H1 (cell line): ENCODE measurements at regions not wholly inside any gene's neighbourhood (a gene's known extent, or its start where the extent isn't known, plus 50 kb on each side); places are given as distances from the start of the nearest gene placed in this dataset.

Experiments used
- CTCF ChIA-PET: fragments of 300-600 bp; sonication (Branson Sonifier 250); formaldehyde crosslinking; loops from one replicate; lab custom pipeline; 2021; ENCODE audit not compliant: partially characterized antibody; lab: Charles Lee
- POLR2A ChIA-PET: fragments of 300-600 bp; sonication (Branson Sonifier 250); formaldehyde crosslinking; loops from one replicate; lab custom pipeline; 2021; ENCODE audit warnings: inconsistent platforms; ENCODE audit not compliant: partially characterized antibody; lab: Charles Lee
- DNase-seq, 2 experiments: peaks; one replicate each; pipeline versions ENCODE4 v3.0.0 to v3.0.0-alpha.2; 2010 to 2022; ENCODE audit warnings: low spot score in 2 of 2, low read depth in 1 of 2, mixed read lengths in 1 of 2
- FAIRE-seq: peaks from 2 replicates; lab custom pipeline; 2011; peaks lifted over from hg19 to GRCh38; lab: Jason Lieb, UNC
- H2AFZ ChIP-seq: 2 replicates; pipeline ENCODE4 v1.8.1; 2012; ENCODE audit warnings: low read length, inconsistent platforms
- H2AK5ac ChIP-seq: 2 replicates; pipeline ENCODE4 v1.6.1; 2013; ENCODE audit warnings: low read depth, low read length
- H2BK120ac ChIP-seq: replicated peaks from 2 replicates; pipeline ENCODE3; 2013; ENCODE audit warnings: low read depth, low read length, inconsistent platforms
- H2BK12ac ChIP-seq: 2 replicates; pipeline ENCODE4 v1.6.1; 2013; ENCODE audit warnings: low read depth, low read length
- H2BK15ac ChIP-seq: 2 replicates; pipeline ENCODE4 v1.6.1; 2013; ENCODE audit warnings: low read length
- H2BK20ac ChIP-seq: 2 replicates; pipeline ENCODE4 v1.6.1; 2013; ENCODE audit warnings: low read length
- H2BK5ac ChIP-seq: 2 replicates; pipeline ENCODE4 v1.6.1; 2013; ENCODE audit warnings: low read depth, low read length
- H3K14ac ChIP-seq: 2 replicates; pipeline ENCODE4 v1.6.1; 2013; ENCODE audit warnings: inconsistent platforms; ENCODE audit not compliant: insufficient read length
- H3K18ac ChIP-seq: 2 replicates; pipeline ENCODE4 v1.6.1; 2013; ENCODE audit warnings: low read length; ENCODE audit errors: extremely low read depth
- H3K23ac ChIP-seq: 2 replicates; pipeline ENCODE4 v1.6.1; 2013; ENCODE audit warnings: inconsistent platforms; ENCODE audit not compliant: insufficient read length
- H3K23me2 ChIP-seq: 2 replicates; pipeline ENCODE4 v1.6.1; 2013; ENCODE audit warnings: low read depth, low read length
- H3K27ac ChIP-seq: 2 replicates; pipeline ENCODE4 v1.6.1; 2011; ENCODE audit warnings: low read depth, low read length, inconsistent platforms
- H3K27me3 ChIP-seq, 4 experiments: replicated peaks in 1 of 4; 1 replicate in 1 of 4; 2 replicates in 3 of 4; pipeline versions ENCODE4 v1.6.1 to v1.8.1; 2011 to 2013; ENCODE audit warnings: low read length in 3 of 4, mild to moderate bottlenecking in 3 of 4, inconsistent platforms in 2 of 4, mixed read lengths in 2 of 4, moderate library complexity in 1 of 4; ENCODE audit not compliant: control insufficient read depth in 3 of 4, insufficient read depth in 3 of 4; ENCODE audit errors: extremely low read depth in 1 of 4
- H3K36me3 ChIP-seq, 4 experiments: 2 replicates each; pipeline versions ENCODE4 v1.6.1 to v1.8.1; 2011 to 2013; ENCODE audit warnings: mild to moderate bottlenecking in 4 of 4, low read length in 3 of 4, moderate library complexity in 2 of 4, control low read depth in 1 of 4, inconsistent platforms in 1 of 4; ENCODE audit not compliant: insufficient read depth in 4 of 4, control insufficient read depth in 2 of 4
- H3K4ac ChIP-seq: replicated peaks from 2 replicates; pipeline ENCODE3; 2013; ENCODE audit warnings: low read length, low read depth, mixed read lengths, inconsistent platforms; ENCODE audit not compliant: insufficient read length
- H3K4me1 ChIP-seq, 4 experiments: replicated peaks in 1 of 4; 1 replicate in 1 of 4; 2 replicates in 3 of 4; pipeline versions ENCODE4 v1.6.1 to v1.8.1; 2011 to 2013; ENCODE audit warnings: low read length in 3 of 4, inconsistent platforms in 2 of 4, mixed read lengths in 1 of 4; ENCODE audit not compliant: insufficient read depth in 4 of 4, control insufficient read depth in 3 of 4
- H3K4me2 ChIP-seq, 2 experiments: 2 replicates each; pipeline versions ENCODE4 v1.6.1 to v1.8.1; 2011 to 2013; ENCODE audit warnings: low read depth in 2 of 2, low read length in 2 of 2, control low read depth in 1 of 2, inconsistent platforms in 1 of 2, mild to moderate bottlenecking in 1 of 2; ENCODE audit not compliant: insufficient read depth in 1 of 2
- H3K4me3 ChIP-seq, 4 experiments: fragments of 200-600, 300-600 bp in 1 of 4; sonication (generic), shearing (Covaris generic), sonication (Bioruptor Twin) in 1 of 4; 2 replicates each; pipeline versions ENCODE4 v1.5.1 to v1.8.1; 2011 to 2016; ENCODE audit warnings: low read length in 4 of 4, low read depth in 3 of 4, control low read depth in 2 of 4, inconsistent platforms in 2 of 4, mild to moderate bottlenecking in 2 of 4, mixed read lengths in 1 of 4, moderate library complexity in 1 of 4; ENCODE audit not compliant: insufficient read depth in 2 of 4; ENCODE audit errors: extremely low read depth in 1 of 4
- H3K56ac ChIP-seq: replicated peaks from 2 replicates; pipeline ENCODE3; 2013; ENCODE audit warnings: low read depth, mild to moderate bottlenecking, mixed read lengths, low read length, inconsistent platforms; ENCODE audit not compliant: insufficient read length
- H3K79me1 ChIP-seq: 2 replicates; pipeline ENCODE4 v1.6.1; 2013; ENCODE audit warnings: low read depth, low read length, control low read depth
- H3K79me2 ChIP-seq, 2 experiments: 2 replicates each; pipeline versions ENCODE4 v1.6.1 to v1.8.1; 2012 to 2013; ENCODE audit warnings: low read length in 2 of 2, mild to moderate bottlenecking in 2 of 2, inconsistent platforms in 1 of 2; ENCODE audit not compliant: insufficient read depth in 2 of 2, control insufficient read depth in 1 of 2
- H3K9ac ChIP-seq, 4 experiments: replicated peaks in 1 of 4; 1 replicate in 1 of 4; 2 replicates in 3 of 4; pipeline versions ENCODE4 v1.6.1 to v1.8.1; 2011 to 2013; ENCODE audit warnings: low read depth in 3 of 4, low read length in 3 of 4, control low read depth in 2 of 4, mild to moderate bottlenecking in 2 of 4, moderate library complexity in 2 of 4, inconsistent platforms in 1 of 4; ENCODE audit errors: extremely low read depth in 1 of 4
- H3K9me3 ChIP-seq, 2 experiments: 2 replicates each; pipeline versions ENCODE4 v1.6.1 to v1.8.1; 2012 to 2013; ENCODE audit warnings: mild to moderate bottlenecking in 2 of 2, moderate library complexity in 2 of 2, control low read depth in 1 of 2, inconsistent platforms in 1 of 2, low read depth in 1 of 2, low read length in 1 of 2, mixed read lengths in 1 of 2; ENCODE audit not compliant: insufficient read depth in 2 of 2
- H4K20me1 ChIP-seq, 2 experiments: replicated peaks in 1 of 2; 2 replicates each; pipeline versions ENCODE3 to v1.8.1; 2011 to 2013; ENCODE audit warnings: inconsistent platforms in 2 of 2, low read length in 2 of 2, mild to moderate bottlenecking in 1 of 2; ENCODE audit not compliant: insufficient read depth in 2 of 2, control insufficient read depth in 1 of 2
- H4K5ac ChIP-seq: 2 replicates; pipeline ENCODE4 v1.6.1; 2013; ENCODE audit warnings: low read length, low read depth, mixed read lengths, inconsistent platforms; ENCODE audit not compliant: insufficient read length
- H4K8ac ChIP-seq: 2 replicates; pipeline ENCODE4 v1.8.0; 2013; ENCODE audit warnings: mild to moderate bottlenecking, moderate library complexity, low read length, inconsistent platforms; ENCODE audit not compliant: insufficient read depth; ENCODE audit errors: extremely low read depth
- H4K91ac ChIP-seq: replicated peaks from 2 replicates; pipeline ENCODE3; 2013; ENCODE audit warnings: low read length, mixed read lengths, inconsistent platforms; ENCODE audit not compliant: insufficient read length
- MAFK ChIP-seq: IDR thresholded peaks from 2 replicates; pipeline ENCODE4 v1.6.1; 2012; ENCODE audit warnings: low read depth, mild to moderate bottlenecking, improper control_type of control experiment, low read length
- SP1 ChIP-seq: IDR thresholded peaks from 2 replicates; pipeline ENCODE4 v1.6.1; 2011; ENCODE audit warnings: low read depth, low read length
- WGBS, 2 experiments: shearing (Covaris generic) in 1 of 2; methylation state at CpG; one replicate each; pipeline versions ENCODE4 v1.1.6 to v1.1.7; 2013 to 2015; ENCODE audit warnings: low lambda C conversion rate in 2 of 2, mixed read lengths in 2 of 2, inconsistent platforms in 1 of 2, low coverage in 1 of 2, missing lambda C conversion rate in 1 of 2; ENCODE audit not compliant: insufficient replicate concordance in 2 of 2, insufficient coverage in 1 of 2, insufficient read length in 1 of 2; ENCODE audit errors: extremely low coverage in 1 of 2, missing lambda C conversion rate in 1 of 2; 5-methylcytosine and 5-hydroxymethylcytosine counted together

DNA sequence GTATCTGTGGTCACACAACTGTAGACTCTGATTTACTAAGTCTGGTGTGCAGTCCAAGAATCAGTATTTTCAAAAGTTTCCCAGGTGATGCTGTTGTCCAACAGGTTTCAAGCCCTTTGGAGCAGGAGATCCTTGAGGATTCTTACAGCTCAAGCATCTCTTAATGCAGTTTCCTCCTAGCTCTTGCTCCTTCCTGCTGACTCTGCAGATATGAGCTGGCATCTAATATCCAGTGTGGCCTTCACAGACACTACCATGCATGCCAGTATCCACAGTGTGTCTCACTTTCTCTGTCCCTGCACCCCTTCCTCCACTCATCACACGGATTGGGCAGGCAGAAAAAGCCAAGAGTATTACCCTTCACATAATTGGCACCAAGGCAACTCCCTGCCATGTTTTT is 182.2 kb upstream of the TNC start:
- ChIA-PET CTCF (interaction anchor here (0.6 to 1.6 kb wide), 2 partner anchors 30 to 65 kb away, joined by 3 to 4 read pairs; no protein-coding TSS in a partner anchor), POLR2A (no interaction called here)
- H3K4me2 ChIP-seq, result no peak overlapping the region

More for the DNA sequence above, 182.2 kb upstream of the TNC start:
- Histone ChIP-seq H3K23me2 (no peaks in the 10 kb centered on the region; the same call in 1 of the 2 replicates), H2BK15ac (no peak overlapping the region), H3K4me1 (peaks cover 4 to 7% (median 6%) of the 10 kb centered on the region in 4 experiments; a peak in 4 of 7 replicates), H3K14ac (no peak overlapping the region), H2BK120ac (no peak overlapping the region), H3K9me3 (no peaks in the 10 kb centered on the region), H4K91ac (no peak overlapping the region), H3K56ac (no peak overlapping the region), H3K18ac (no peak overlapping the region), H3K27ac (no peak overlapping the region), H3K9ac (no peak overlapping the region), H2BK5ac (no peak overlapping the region), H3K79me1 (no peaks in the 10 kb centered on the region), H3K4ac (no peak overlapping the region), H3K36me3 (no peaks in the 10 kb centered on the region), H4K8ac (no peak overlapping the region), H3K4me3 (no peak overlapping the region), H3K79me2 (no peaks in the 10 kb centered on the region), H2AFZ (no peak overlapping the region), H2AK5ac (no peak overlapping the region), H4K5ac (no peak overlapping the region), H2BK12ac (no peak overlapping the region), H3K23ac (no peak overlapping the region), H3K27me3 (no peaks in the 10 kb centered on the region), H2BK20ac (no peak overlapping the region), H4K20me1 (no peaks in the 10 kb centered on the region)
- 75% methylated on average over 1 of the region's 1 CpG; no CpG with 5 or more reads in 1 of the 2 experiments for WGBS, 2 experiments
- no peak for FAIRE-seq
- DNase-seq, result no peak
- TF ChIP-seq SP1, result no peak
- TF ChIP-seq MAFK, result 0 out of 2 replicates have a peak, but pooled peaks have one; percentile 36
